GM13976 (cell line): ENCODE measurements at regions not wholly inside any gene's neighbourhood (a gene's known extent, or its start where the extent isn't known, plus 50 kb on each side); places are given as distances from the start of the nearest gene placed in this dataset.
"Not testable (repeated sequence)": the region's sequence is repeated elsewhere in the genome, so short reads cannot be mapped to it uniquely, and the experiment has no call there.

Experiments
- DNase-seq: peaks from one replicate; pipeline ENCODE4 v3.0.0; 2012; ENCODE audit warnings: low spot score
- CTCF ChIP-seq: IDR thresholded peaks from 2 replicates; pipeline ENCODE4 v1.5.1; 2012; ENCODE audit warnings: borderline replicate concordance, mild to moderate bottlenecking; ENCODE audit not compliant: insufficient read depth; ENCODE audit errors: extremely low read depth, missing control alignments, control extremely low read depth
- in situ Hi-C: fragments of 300-500 bp; cut with MboI; formaldehyde crosslinking; loops from one replicate; pipeline ENCODE4 v1.12.0; 2022; ENCODE audit warnings: low sequenced_read_pairs, mixed read lengths, inconsistent platforms; ENCODE audit not compliant: unreplicated experiment

DNA sequence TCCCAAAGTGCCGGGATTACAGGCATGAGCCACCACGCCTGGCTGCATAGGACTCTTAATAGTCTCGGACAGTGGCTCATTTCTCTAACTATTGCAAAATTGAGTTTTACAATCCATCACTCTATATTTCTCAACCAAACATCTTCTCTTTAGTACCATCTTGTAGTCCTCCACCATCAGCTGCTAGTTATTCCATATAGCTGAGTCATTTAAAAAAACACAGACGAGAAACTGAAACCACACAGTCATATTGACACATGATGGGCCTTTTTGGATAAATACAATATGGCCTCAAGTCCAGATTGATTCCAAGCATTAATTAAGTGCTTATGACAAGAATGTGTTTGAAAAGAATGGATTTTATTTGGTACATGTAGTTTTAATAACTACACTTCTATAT is 599.1 kb downstream of the MEI4 start:
- no peak for TF ChIP-seq CTCF
- in situ Hi-C loops, result no loop called here
- no peak for DNase-seq

DNA sequence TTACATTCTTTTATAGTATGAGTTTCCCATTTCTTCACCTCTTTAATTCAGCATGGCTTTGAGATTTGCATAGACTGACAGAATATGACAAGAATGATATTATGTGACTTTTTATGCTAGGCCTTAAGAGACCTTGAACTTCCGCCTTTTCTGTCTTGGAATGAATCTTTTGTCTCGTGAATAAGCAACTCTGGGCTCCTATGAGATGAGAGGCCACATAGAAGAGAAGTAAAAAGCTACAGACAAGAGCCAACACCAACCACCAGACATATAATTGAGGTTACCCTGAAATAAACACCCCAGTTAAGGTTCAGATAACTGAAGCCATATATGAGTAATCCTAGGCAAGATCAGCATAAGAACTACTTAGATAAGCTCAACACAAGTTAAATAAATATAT is 600.8 kb downstream of the MEI4 start:
- no peak for TF ChIP-seq CTCF
- in situ Hi-C loops, result no loop called here
- no peak for DNase-seq

GRCh38 chr6:78259935-78260334 is 607.1 kb downstream of the MEI4 start:
- in situ Hi-C loops, result no loop called here
- TF ChIP-seq CTCF, result no peak

DNA sequence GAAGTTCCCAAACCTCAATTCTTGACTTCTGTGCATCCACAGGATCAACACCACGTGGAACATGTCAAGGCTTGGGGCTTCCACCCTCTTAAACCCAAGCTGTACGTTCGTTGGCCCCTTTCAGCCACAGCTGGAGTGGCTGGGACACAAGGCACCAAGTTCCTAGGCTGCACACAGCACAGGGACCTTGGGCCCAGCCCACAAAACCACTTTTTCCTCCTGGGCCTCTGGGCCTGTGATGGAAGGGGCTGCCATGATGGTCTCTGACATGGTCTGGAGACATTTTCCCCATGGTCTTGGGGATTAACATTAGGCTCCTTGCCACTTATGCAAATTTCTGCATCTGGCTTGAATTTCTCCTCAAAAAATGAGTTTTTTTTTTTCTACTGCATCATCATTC is 606.9 kb upstream of the IRAK1BP1 start:
- DNase-seq, in situ Hi-C loops: not testable (repeated sequence)

More at GRCh38 chr6:78259935-78260334, 607.1 kb downstream of the MEI4 start:
- no peak for DNase-seq

- DNase-seq, result no peak
- in situ Hi-C loops, result no loop called here
- TF ChIP-seq CTCF, result no peak
Measured at GRCh38 chr6:78268591-78269452, 598.5 kb upstream of the IRAK1BP1 start.

GRCh38 chr6:78300885-78301284 is 566.5 kb upstream of the IRAK1BP1 start:
- in situ Hi-C loops, result no loop called here
- no peak for DNase-seq
- TF ChIP-seq CTCF, result no peak

- in situ Hi-C loops, result no loop called here
Measured at GRCh38 chr6:78302411-78302810, 564.9 kb upstream of the IRAK1BP1 start.

More at GRCh38 chr6:78302411-78302810, 564.9 kb upstream of the IRAK1BP1 start:
- no peak for TF ChIP-seq CTCF
- DNase-seq, result no peak
